SH-SY5Y (cell line): ENCODE measurements at regions not wholly inside any gene's neighbourhood (a gene's known extent, or its start where the extent isn't known, plus 50 kb on each side); places are given as distances from the start of the nearest gene placed in this dataset.

Experiments
- GATA2 ChIP-seq: IDR thresholded peaks from 2 replicates; pipeline ENCODE4 v1.6.1; 2011; ENCODE audit warnings: mild to moderate bottlenecking, low read depth, low read length
- GATA3 ChIP-seq: IDR thresholded peaks from 2 replicates; pipeline ENCODE4 v1.6.1; 2011; ENCODE audit warnings: low read depth, mild to moderate bottlenecking, low read length, moderate library complexity

DNA sequence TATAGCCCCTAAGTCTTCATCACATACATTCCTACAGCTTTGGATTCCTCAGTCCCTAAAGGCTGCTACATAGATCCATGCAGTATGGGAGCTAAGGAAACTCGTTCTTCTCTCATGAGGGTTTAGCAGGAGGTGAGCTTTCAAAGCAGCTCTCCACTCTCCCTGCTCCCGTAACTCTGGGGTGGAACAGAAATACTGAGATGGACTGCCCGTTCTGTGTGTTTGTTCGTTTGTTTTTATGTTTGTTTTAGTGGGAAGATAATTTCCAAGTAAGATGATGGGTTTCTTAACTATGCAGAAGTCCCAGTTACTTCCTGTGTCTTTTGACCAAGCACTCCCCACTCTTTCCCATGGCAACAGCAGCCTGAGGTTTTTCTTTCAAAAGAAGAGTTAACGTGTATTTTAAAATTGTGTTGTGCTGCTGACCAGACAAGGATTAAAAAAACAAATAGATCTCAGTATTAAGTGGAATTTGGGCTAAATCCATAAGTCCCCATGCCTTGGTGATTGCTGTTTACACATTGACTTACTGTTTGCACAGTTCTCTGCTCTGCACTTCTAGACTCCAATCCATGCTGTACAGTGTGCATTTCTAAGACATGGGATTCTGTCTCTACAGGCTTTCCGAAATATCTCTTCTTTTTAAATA, 156.4 kb upstream of the SH3BP4 start:
- TF ChIP-seq GATA2 (no peak), GATA3 (no peak)
